Stomach (tissue), 8 donors: ENCODE measurements at regions not wholly inside any gene's neighbourhood (a gene's known extent, or its start where the extent isn't known, plus 50 kb on each side); places are given as distances from the start of the nearest gene placed in this dataset.
A peak's percentile ranks its signal among the peaks of the same experiment; 100 is the strongest.

Experiments used
- DNase-seq, 2 donors: peaks; one replicate each; pipeline versions ENCODE4 v3.0.0 to v3.0.0-alpha.2; 2013 to 2019
- H3K27ac ChIP-seq, 5 donors: fragments of 200-600 bp in 4 of 5; sonication (generic) in 4 of 5; one replicate each; pipeline ENCODE4 v1.5.1; 2013 to 2019; ENCODE audit warnings: mild to moderate bottlenecking in 1 of 5, moderate library complexity in 1 of 5
- H3K27me3 ChIP-seq, 3 donors: fragments of 200-600 bp; sonication (generic); one replicate each; pipeline ENCODE4 v1.5.1; 2017 to 2019; ENCODE audit warnings: mixed run types in 1 of 3
- H3K36me3 ChIP-seq, 4 donors: fragments of 200-600 bp; sonication (generic); 1 replicate in 3 of 4; 2 replicates in 1 of 4; pipeline ENCODE4 v1.5.1; 2016 to 2019
- H3K4me1 ChIP-seq, 4 donors: fragments of 200-600 bp; sonication (generic); one replicate each; pipeline ENCODE4 v1.5.1; 2016 to 2019
- H3K4me3 ChIP-seq, 4 donors: fragments of 200-600 bp; sonication (generic) in 3 of 4; one replicate each; pipeline ENCODE4 v1.5.1; 2016 to 2019; ENCODE audit warnings: mild to moderate bottlenecking in 1 of 4
- H3K9me3 ChIP-seq, 4 donors: fragments of 200-600 bp; sonication (generic); one replicate each; pipeline ENCODE4 v1.5.1; 2016 to 2019
- EP300 ChIP-seq: sonication (generic); formaldehyde crosslinking; IDR thresholded peaks from one replicate; pipeline ENCODE4 v1.6.1; 2017; ENCODE audit warnings: antibody characterized with exemption
- POLR2A ChIP-seq, 4 donors: fragments of 450-650 bp; IDR thresholded peaks; one replicate each; pipeline ENCODE4 v1.6.1; 2016; ENCODE audit warnings: antibody characterized with exemption in 4 of 4, control low read depth in 2 of 4, mild to moderate bottlenecking in 1 of 4, moderate library complexity in 1 of 4
- POLR2AphosphoS5 ChIP-seq, 3 donors: sonication (generic); formaldehyde crosslinking; IDR thresholded peaks; one replicate each; pipeline ENCODE4 v1.6.1; 2016; ENCODE audit warnings: antibody characterized with exemption in 3 of 3
- WGBS, 5 donors: extraction: QIAGEN DNeasy Blood & Tissue Kit in 3 of 5; methylation state at CpG; one replicate each; pipeline versions ENCODE4 v1.1.5 to v1.1.7; 2013 to 2018; 5-methylcytosine and 5-hydroxymethylcytosine counted together
- intact Hi-C: fragments of 100-400 bp; cut with DNase I; formaldehyde crosslinking; loops from one replicate; pipeline ENCODE4 v1.15.1; 2023; ENCODE audit warnings: low total_unique reads
- TF ChIP-seq, protein P1 (sequence below), 7 experiments: fragments of 450-650 bp in 4 of 7; fragments of 200-600 bp in 3 of 7; sonication (generic) in 3 of 7; IDR thresholded peaks; one replicate each; pipeline ENCODE4 v1.5.1; 2016 to 2019; ENCODE audit warnings: antibody characterized with exemption in 7 of 7, control low read depth in 2 of 7, mild to moderate bottlenecking in 1 of 7
- donor health status: healthy with polysubstance abuse.
- donor health status: Bipolar disorder and iron deficiency.
- donor health status: healthy.

DNA sequence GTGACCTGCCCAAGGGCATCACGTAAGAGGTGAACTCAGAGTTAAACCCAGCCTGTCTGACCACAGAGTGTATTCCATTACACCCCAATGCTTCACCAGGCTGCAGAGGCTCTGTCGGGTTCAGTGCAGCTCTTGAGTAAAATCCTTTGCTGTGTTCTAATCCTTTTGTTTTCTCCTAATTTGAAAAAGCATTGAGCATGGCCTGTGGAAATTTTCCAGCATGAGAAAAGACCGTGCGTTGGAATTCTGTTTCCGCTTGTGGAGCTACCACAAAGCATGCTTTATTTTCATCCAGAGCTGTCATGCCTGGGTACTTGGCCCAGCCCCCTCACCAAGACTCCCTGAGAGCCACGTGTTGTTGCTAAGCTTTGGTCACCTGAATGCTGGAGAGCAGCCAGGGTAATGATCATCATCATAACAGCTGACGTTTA is 317.6 kb downstream of the PRDM2 start:
- H3K36me3 ChIP-seq: no peaks in the 10 kb centered on the region
- H3K27ac ChIP-seq: no peak overlapping the region
- 30 to 39% (median 31%) methylated on average over 7 of the region's 7 CpGs for WGBS, 5 donors
- TF ChIP-seq POLR2A (IDR thresholded peaks at IDR 0.05) (no peak), EP300 (no peak), POLR2AphosphoS5 (IDR thresholded peaks at IDR 0.05) (no peak)
- TF ChIP-seq, protein P1, sequence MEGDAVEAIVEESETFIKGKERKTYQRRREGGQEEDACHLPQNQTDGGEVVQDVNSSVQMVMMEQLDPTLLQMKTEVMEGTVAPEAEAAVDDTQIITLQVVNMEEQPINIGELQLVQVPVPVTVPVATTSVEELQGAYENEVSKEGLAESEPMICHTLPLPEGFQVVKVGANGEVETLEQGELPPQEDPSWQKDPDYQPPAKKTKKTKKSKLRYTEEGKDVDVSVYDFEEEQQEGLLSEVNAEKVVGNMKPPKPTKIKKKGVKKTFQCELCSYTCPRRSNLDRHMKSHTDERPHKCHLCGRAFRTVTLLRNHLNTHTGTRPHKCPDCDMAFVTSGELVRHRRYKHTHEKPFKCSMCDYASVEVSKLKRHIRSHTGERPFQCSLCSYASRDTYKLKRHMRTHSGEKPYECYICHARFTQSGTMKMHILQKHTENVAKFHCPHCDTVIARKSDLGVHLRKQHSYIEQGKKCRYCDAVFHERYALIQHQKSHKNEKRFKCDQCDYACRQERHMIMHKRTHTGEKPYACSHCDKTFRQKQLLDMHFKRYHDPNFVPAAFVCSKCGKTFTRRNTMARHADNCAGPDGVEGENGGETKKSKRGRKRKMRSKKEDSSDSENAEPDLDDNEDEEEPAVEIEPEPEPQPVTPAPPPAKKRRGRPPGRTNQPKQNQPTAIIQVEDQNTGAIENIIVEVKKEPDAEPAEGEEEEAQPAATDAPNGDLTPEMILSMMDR (IDR thresholded peaks at IDR 0.05): no peak
- no peaks in the 10 kb centered on the region for H3K27me3 ChIP-seq
- no peak overlapping the region for H3K4me3 ChIP-seq
- intact Hi-C loops: no loop called here
- DNase-seq: peak in 1 of 2 donors; percentile 70
- no peaks in the 10 kb centered on the region for H3K9me3 ChIP-seq
- H3K4me1 ChIP-seq: no peaks in the 10 kb centered on the region

DNA sequence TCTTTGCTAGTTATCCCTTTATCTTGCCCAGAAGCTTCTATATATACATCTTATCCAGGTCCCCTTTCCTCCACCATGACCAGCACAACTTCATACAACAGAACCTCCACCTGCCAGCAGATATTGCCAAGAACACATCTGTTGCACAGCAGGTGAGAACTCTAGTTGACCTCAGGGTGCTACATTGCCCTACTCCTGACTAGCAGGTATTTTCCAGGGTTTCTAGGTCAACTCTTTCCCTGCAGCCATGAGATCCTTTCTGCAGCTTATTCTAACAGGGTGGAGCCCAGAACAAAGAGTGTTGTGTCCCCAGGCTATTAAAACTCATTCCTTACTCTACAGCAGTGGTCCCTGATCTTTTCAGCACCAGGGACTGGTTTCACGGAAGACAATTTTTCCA is 319.5 kb downstream of the PRDM2 start:
- TF ChIP-seq POLR2A (IDR thresholded peaks at IDR 0.05) (no peak), POLR2AphosphoS5 (IDR thresholded peaks at IDR 0.05) (no peak), EP300 (no peak)
- TF ChIP-seq, protein P1 (IDR thresholded peaks at IDR 0.05): no peak
- Histone ChIP-seq H3K4me3 (no peak overlapping the region), H3K27me3 (no peaks in the 10 kb centered on the region), H3K4me1 (no peaks in the 10 kb centered on the region), H3K36me3 (no peaks in the 10 kb centered on the region), H3K27ac (no peak overlapping the region), H3K9me3 (no peaks in the 10 kb centered on the region)
- intact Hi-C loops: no loop called here
- no peak for DNase-seq
- 92 to 97% (median 95%) methylated on average over 1 of the region's 1 CpG for WGBS, 5 donors

DNA sequence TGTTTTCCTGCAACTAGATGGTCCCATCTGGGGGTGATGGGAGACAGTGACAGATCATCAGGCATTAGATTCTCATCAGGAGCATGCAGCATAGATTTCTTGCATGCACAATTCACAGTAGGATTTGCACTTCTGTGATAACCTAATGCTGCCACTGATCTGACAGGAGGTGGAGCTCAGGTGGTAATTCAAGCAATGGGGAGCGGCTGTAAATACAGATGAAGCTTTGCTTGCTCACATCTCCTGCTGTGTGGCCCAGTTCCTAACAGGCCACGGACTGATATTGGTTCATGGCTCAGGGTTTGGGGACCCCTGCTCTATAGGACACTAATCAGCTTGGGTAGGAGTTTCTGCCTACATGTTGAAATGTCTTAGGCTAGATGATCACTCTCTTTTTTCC is 320.0 kb downstream of the PRDM2 start:
- intact Hi-C loops: no loop called here
- Histone ChIP-seq H3K36me3 (no peaks in the 10 kb centered on the region), H3K4me1 (no peaks in the 10 kb centered on the region), H3K9me3 (no peaks in the 10 kb centered on the region), H3K27ac (no peak overlapping the region), H3K4me3 (no peak overlapping the region), H3K27me3 (no peaks in the 10 kb centered on the region)
- TF ChIP-seq POLR2A (IDR thresholded peaks at IDR 0.05) (no peak), EP300 (no peak), POLR2AphosphoS5 (IDR thresholded peaks at IDR 0.05) (no peak)
- TF ChIP-seq, protein P1 (IDR thresholded peaks at IDR 0.05): no peak
- WGBS, 5 donors: 54 to 87% (median 85%) methylated on average over 2 of the region's 2 CpGs
- no peak for DNase-seq

DNA sequence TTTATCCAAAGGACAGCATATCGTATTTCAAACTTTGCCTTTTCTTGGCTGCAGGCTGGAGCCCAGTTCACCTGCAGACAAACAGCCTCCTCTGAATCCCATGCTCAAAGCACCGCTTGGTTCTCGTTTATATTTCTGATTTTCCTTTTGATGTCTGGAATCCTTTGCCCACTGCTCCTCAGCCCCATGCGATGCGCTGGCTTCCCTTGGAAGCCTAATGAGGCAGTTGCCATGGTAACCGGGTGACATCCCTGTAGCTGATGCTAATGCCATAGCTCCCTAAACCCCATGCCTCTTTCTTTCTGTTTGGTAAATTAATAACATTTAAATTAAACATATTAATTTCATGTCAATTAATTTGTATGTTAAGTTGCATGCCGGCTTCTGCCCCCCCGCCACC is 327.1 kb downstream of the PRDM2 start:
- 66 to 76% (median 67%) methylated on average over 8 of the region's 8 CpGs for WGBS, 5 donors
- Histone ChIP-seq H3K4me1 (no peaks in the 10 kb centered on the region), H3K4me3 (no peak overlapping the region), H3K27ac (no peak overlapping the region), H3K27me3 (peaks cover 0 to 14% (median 0%) of the 10 kb centered on the region in 3 donors), H3K9me3 (peaks cover 0 to 10% (median 3%) of the 10 kb centered on the region in 4 donors), H3K36me3 (no peaks in the 10 kb centered on the region)
- TF ChIP-seq POLR2A (IDR thresholded peaks at IDR 0.05): no peak
- TF ChIP-seq EP300: no peak
- TF ChIP-seq POLR2AphosphoS5 (IDR thresholded peaks at IDR 0.05): no peak
- TF ChIP-seq, protein P1 (IDR thresholded peaks at IDR 0.05): no peak
- no peak for DNase-seq
- intact Hi-C loops: no loop called here
